ENCODE measurements at regions not wholly inside any gene's neighbourhood (a gene's known extent, or its start where the extent isn't known, plus 50 kb on each side); places are given as distances from the start of the nearest gene placed in this dataset.
"Not testable (repeated sequence)": the region's sequence is repeated elsewhere in the genome, so short reads cannot be mapped to it uniquely, and the experiment has no call there.

- Mint-ChIP-seq H3K27ac (no peak overlapping the region), H3K4me1 (no peaks in the 10 kb centered on the region), H3K36me3 (no peaks in the 10 kb centered on the region), H3K27me3 (ENCODE audit: low read depth in 2 of 2) (peaks cover 8 to 30% of the 10 kb centered on the region in 2 donors), H3K9me3 (no peaks in the 10 kb centered on the region), H3K4me3 (no peak overlapping the region)
- DNase-seq = no peak
- H3K36me3 ChIP-seq (ENCODE audit: control insufficient read depth, insufficient read depth, low read length) = no peaks in the 10 kb centered on the region
- no peak for ATAC-seq
- no peaks in the 10 kb centered on the region for H3K9me3 ChIP-seq (ENCODE audit: control insufficient read depth, insufficient read depth, low read length)
- no peaks in the 10 kb centered on the region for H3K27me3 ChIP-seq (ENCODE audit: control insufficient read depth, insufficient read depth, low read length)
- 88% methylated on average over 8 of the region's 8 CpGs for WGBS (ENCODE audit: insufficient coverage)
- H3K27ac ChIP-seq (ENCODE audit: low read length) = no peak overlapping the region
- no peak overlapping the region for H3K4me3 ChIP-seq (ENCODE audit: low read length)
- H3K4me1 ChIP-seq (ENCODE audit: control insufficient read depth, insufficient read depth, low read length) = no peaks in the 10 kb centered on the region
- no peak for TF ChIP-seq CTCF (IDR thresholded peaks at IDR 0.05)
- intact Hi-C loops (cut with micrococcal nuclease) = no loop called here
Measured at GRCh38 chr3:150344079-150344759, 63.9 kb upstream of the TSC22D2 start.

GRCh38 chr3:150342896-150343467 lies 65.1 kb upstream of the TSC22D2 start:
- intact Hi-C loops (cut with micrococcal nuclease) = no loop called here
- TF ChIP-seq CTCF (IDR thresholded peaks at IDR 0.05) = no peak
- Histone ChIP-seq H3K4me1 (ENCODE audit: control insufficient read depth, insufficient read depth, low read length) (no peaks in the 10 kb centered on the region), H3K27ac (ENCODE audit: low read length) (no peak overlapping the region), H3K36me3 (ENCODE audit: control insufficient read depth, insufficient read depth, low read length) (no peaks in the 10 kb centered on the region), H3K27me3 (ENCODE audit: control insufficient read depth, insufficient read depth, low read length) (peaks cover 2% of the 10 kb centered on the region), H3K4me3 (ENCODE audit: low read length) (no peak overlapping the region), H3K9me3 (ENCODE audit: control insufficient read depth, insufficient read depth, low read length) (no peaks in the 10 kb centered on the region)
- no peak for DNase-seq
- Mint-ChIP-seq H3K9me3 (no peaks in the 10 kb centered on the region), H3K27me3 (ENCODE audit: low read depth in 2 of 2) (peaks cover 17 to 39% of the 10 kb centered on the region in 2 donors), H3K36me3 (no peaks in the 10 kb centered on the region), H3K4me1 (no peaks in the 10 kb centered on the region), H3K27ac (no peak overlapping the region), H3K4me3 (no peak overlapping the region)
- ATAC-seq = no peak
- WGBS (ENCODE audit: insufficient coverage) = 86% methylated on average over 1 of the region's 2 CpGs

GRCh38 chr3:150341891-150342290 lies 66.2 kb upstream of the TSC22D2 start:
- intact Hi-C loops (cut with micrococcal nuclease) = no loop called here
- 64% methylated on average over 3 of the region's 3 CpGs for WGBS (ENCODE audit: insufficient coverage)
- no peaks in the 10 kb centered on the region for H3K36me3 ChIP-seq (ENCODE audit: control insufficient read depth, insufficient read depth, low read length)

GRCh38 chr3:150336363-150336762 lies 71.7 kb upstream of the TSC22D2 start:
- H3K27me3 ChIP-seq (ENCODE audit: control insufficient read depth, insufficient read depth, low read length); H3K27ac ChIP-seq (ENCODE audit: low read length); H3K9me3 Mint-ChIP-seq; intact Hi-C loops (cut with micrococcal nuclease); H3K4me3 Mint-ChIP-seq; H3K36me3 ChIP-seq (ENCODE audit: control insufficient read depth, insufficient read depth, low read length); H3K36me3 Mint-ChIP-seq; H3K4me1 Mint-ChIP-seq; DNase-seq; H3K9me3 ChIP-seq (ENCODE audit: control insufficient read depth, insufficient read depth, low read length); H3K27ac Mint-ChIP-seq; ATAC-seq; H3K4me1 ChIP-seq (ENCODE audit: control insufficient read depth, insufficient read depth, low read length); H3K4me3 ChIP-seq (ENCODE audit: low read length): not testable (repeated sequence)
- H3K27me3 Mint-ChIP-seq (ENCODE audit: low read depth in 2 of 2) = peaks cover 16 to 24% of the 10 kb centered on the region in 2 donors
- WGBS (ENCODE audit: insufficient coverage) = 92% methylated on average over 9 of the region's 9 CpGs

More at GRCh38 chr3:150341891-150342290, 66.2 kb upstream of the TSC22D2 start:
- Histone ChIP-seq H3K9me3 (ENCODE audit: control insufficient read depth, insufficient read depth, low read length) (no peaks in the 10 kb centered on the region), H3K4me1 (ENCODE audit: control insufficient read depth, insufficient read depth, low read length) (no peaks in the 10 kb centered on the region), H3K4me3 (ENCODE audit: low read length) (no peak overlapping the region), H3K27me3 (ENCODE audit: control insufficient read depth, insufficient read depth, low read length) (peaks cover 8% of the 10 kb centered on the region), H3K27ac (ENCODE audit: low read length) (no peak overlapping the region)
- ATAC-seq (no peak), DNase-seq (no peak)
- H3K9me3 Mint-ChIP-seq = no peaks in the 10 kb centered on the region
- no peaks in the 10 kb centered on the region for H3K36me3 Mint-ChIP-seq
- peaks cover 16 to 38% of the 10 kb centered on the region in 2 donors for H3K27me3 Mint-ChIP-seq (ENCODE audit: low read depth in 2 of 2)
- H3K4me3 Mint-ChIP-seq = no peak overlapping the region
- no peak overlapping the region for H3K27ac Mint-ChIP-seq
- no peaks in the 10 kb centered on the region for H3K4me1 Mint-ChIP-seq
- TF ChIP-seq CTCF (IDR thresholded peaks at IDR 0.05) = no peak

Measured in natural killer cell (primary cell).